NCI-H2196 treated with DMSO at 0.1 percent for 48 hours (cell line): ENCODE measurements at regions not wholly inside any gene's neighbourhood (a gene's known extent, or its start where the extent isn't known, plus 50 kb on each side); places are given as distances from the start of the nearest gene placed in this dataset.

Experiments
- DNase-seq: peaks from one replicate; lab custom pipeline; 2025; ENCODE audit not compliant: unreplicated experiment; lab: John Stamatoyannopoulos, UW

- no peak for DNase-seq
Measured at GRCh38 chr13:44271473-44271872, 102.2 kb upstream of the SERP2 start.

- no peak for DNase-seq
Measured at GRCh38 chr13:44271915-44272341, 101.7 kb upstream of the SERP2 start.

- DNase-seq, result no peak
Measured at GRCh38 chr13:44272692-44273091, 100.9 kb upstream of the SERP2 start.

GRCh38 chr13:44273216-44273615, 100.4 kb upstream of the SERP2 start:
- no peak for DNase-seq

GRCh38 chr13:44273991-44274770, 99.4 kb upstream of the SERP2 start:
- DNase-seq, result peak; percentile 0

GRCh38 chr13:44274771-44275205, 98.8 kb upstream of the SERP2 start:
- DNase-seq, result no peak

- DNase-seq, result no peak
Measured at GRCh38 chr13:44275381-44275780, 98.2 kb upstream of the SERP2 start.

GRCh38 chr13:44276061-44276460, 97.6 kb upstream of the SERP2 start:
- no peak for DNase-seq

GRCh38 chr13:44277459-44277858, 96.2 kb upstream of the SERP2 start:
- no peak for DNase-seq

GRCh38 chr13:44278166-44278565, 95.5 kb upstream of the SERP2 start:
- no peak for DNase-seq

- no peak for DNase-seq
Measured at GRCh38 chr13:44280456-44280855, 93.2 kb upstream of the SERP2 start.

- no peak for DNase-seq
Measured at GRCh38 chr13:44281252-44282000, 92.2 kb upstream of the SERP2 start.

- DNase-seq, result no peak
Measured at GRCh38 chr13:44283600-44283999, 90.0 kb upstream of the SERP2 start.

- no peak for DNase-seq
Measured at GRCh38 chr13:44287958-44288357, 85.7 kb upstream of the SERP2 start.

- no peak for DNase-seq
Measured at GRCh38 chr13:44292545-44292944, 81.1 kb upstream of the SERP2 start.

- no peak for DNase-seq
Measured at GRCh38 chr13:44293374-44293773, 80.2 kb upstream of the SERP2 start.

GRCh38 chr13:44293908-44294735, 79.5 kb upstream of the SERP2 start:
- DNase-seq, result no peak

GRCh38 chr13:44294876-44295275, 78.7 kb upstream of the SERP2 start:
- no peak for DNase-seq

- no peak for DNase-seq
Measured at GRCh38 chr13:44296856-44297255, 76.8 kb upstream of the SERP2 start.

- DNase-seq, result no peak
Measured at GRCh38 chr13:44298314-44298713, 75.3 kb upstream of the SERP2 start.

GRCh38 chr13:44299152-44299943, 74.3 kb upstream of the SERP2 start:
- DNase-seq, result no peak
